Right ventricle myocardium superior (tissue), 1 donor: ENCODE measurements at regions not wholly inside any gene's neighbourhood (a gene's known extent, or its start where the extent isn't known, plus 50 kb on each side); places are given as distances from the start of the nearest gene placed in this dataset.
"Not testable (repeated sequence)": the region's sequence is repeated elsewhere in the genome, so short reads cannot be mapped to it uniquely, and the experiment has no call there.

ENCODE experiments used
- ATAC-seq: fragments of 200-7000 bp; cut with Tn5 transposase; one replicate; pipeline ENCODE4 v1.9.1; 2020; ENCODE audit warnings: mild to moderate bottlenecking; ENCODE audit not compliant: poor library complexity
- DNase-seq: peaks from one replicate; pipeline ENCODE4 v3.0.0-alpha.2; 2020
- intact Hi-C: fragments of 100-400 bp; cut with DNase I; formaldehyde crosslinking; loops from one replicate; pipeline ENCODE4 v1.11.2; 2022
- donor health status: DM: no; HTN: yes; CAD: no; lungs with severe emphysema.

- intact Hi-C loops = no loop called here
- DNase-seq (no peak), ATAC-seq (no peak)
These were observed 78.0 kb upstream of the SIRPG start for GRCh38 chr20:1735417-1736089.

GRCh38 chr20:1734269-1734858 is 76.8 kb upstream of the SIRPG start:
- no peak for ATAC-seq
- intact Hi-C loops = no loop called here
- no peak for DNase-seq

- DNase-seq, intact Hi-C loops, ATAC-seq: not testable (repeated sequence)
These were observed 74.3 kb upstream of the SIRPG start for GRCh38 chr20:1731828-1732375.

- ATAC-seq, DNase-seq, intact Hi-C loops: not testable (repeated sequence)
These were observed 73.6 kb upstream of the SIRPG start for GRCh38 chr20:1730981-1731711.

GRCh38 chr20:1727303-1727702 is 69.7 kb upstream of the SIRPG start:
- ATAC-seq, intact Hi-C loops, DNase-seq: not testable (repeated sequence)

- no peak for DNase-seq
- intact Hi-C loops = no loop called here
- no peak for ATAC-seq
These were observed 67.3 kb upstream of the SIRPG start for GRCh38 chr20:1724901-1725300.

- ATAC-seq (no peak), DNase-seq (no peak)
- intact Hi-C loops = no loop called here
These were observed 65.0 kb upstream of the SIRPG start for GRCh38 chr20:1722513-1723050.

GRCh38 chr20:1721687-1722512 is 64.3 kb upstream of the SIRPG start:
- ATAC-seq (no peak), DNase-seq (no peak)
- intact Hi-C loops = no loop called here

GRCh38 chr20:1720845-1721475 is 63.4 kb upstream of the SIRPG start:
- ATAC-seq (no peak), DNase-seq (no peak)
- intact Hi-C loops = no loop called here

- DNase-seq (no peak), ATAC-seq (no peak)
- intact Hi-C loops = no loop called here
These were observed 62.6 kb upstream of the SIRPG start for GRCh38 chr20:1720226-1720625.

- ATAC-seq (no peak), DNase-seq (no peak)
- intact Hi-C loops = no loop called here
These were observed 61.2 kb upstream of the SIRPG start for GRCh38 chr20:1718604-1719384.

GRCh38 chr20:1712634-1713624 is 55.4 kb upstream of the SIRPG start:
- DNase-seq = no peak
- no peak for ATAC-seq

GRCh38 chr20:1711826-1712601 is 54.4 kb upstream of the SIRPG start:
- ATAC-seq (no peak), DNase-seq (no peak)
- intact Hi-C loops = no loop called here

More at GRCh38 chr20:1712634-1713624, 55.4 kb upstream of the SIRPG start:
- intact Hi-C loops = no loop called here

- DNase-seq (no peak), ATAC-seq (no peak)
- intact Hi-C loops = no loop called here
These were observed 53.7 kb upstream of the SIRPG start for GRCh38 chr20:1711266-1711665.

- intact Hi-C loops = no loop called here
- ATAC-seq (no peak), DNase-seq (no peak)
These were observed 52.9 kb upstream of the SIRPG start for GRCh38 chr20:1710484-1710883.
